ENCODE measurements at regions not wholly inside any gene's neighbourhood (a gene's known extent, or its start where the extent isn't known, plus 50 kb on each side); places are given as distances from the start of the nearest gene placed in this dataset.

GRCh38 chr10:117684046-117684610, 141.6 kb downstream of the EMX2 start:
- Histone ChIP-seq H3K4me3 (ENCODE audit: low read depth in 1 of 2, low read length in 2 of 2) (no peak overlapping the region), H3K4me1 (ENCODE audit: control insufficient read depth in 1 of 2, insufficient read depth in 2 of 2, low read length in 2 of 2) (peaks cover 0 to 7% of the 10 kb centered on the region in 2 donors), H3K27me3 (ENCODE audit: control insufficient read depth in 1 of 2, insufficient read depth in 2 of 2, low read length in 2 of 2) (peaks cover 0 to 8% of the 10 kb centered on the region in 2 donors), H3K9ac (ENCODE audit: low read depth in 1 of 2, low read length in 2 of 2) (no peak overlapping the region), H3K27ac (ENCODE audit: low read depth, low read length) (no peak overlapping the region), H3K36me3 (ENCODE audit: control insufficient read depth in 1 of 2, insufficient read depth in 2 of 2, low read length in 2 of 2) (no peaks in the 10 kb centered on the region), H3K9me3 (ENCODE audit: control insufficient read depth in 1 of 2, low read length in 2 of 2) (no peaks in the 10 kb centered on the region)

- peaks cover 0 to 7% of the 10 kb centered on the region in 2 donors for H3K4me1 ChIP-seq (ENCODE audit: control insufficient read depth in 1 of 2, insufficient read depth in 2 of 2, low read length in 2 of 2)
- H3K27ac ChIP-seq (ENCODE audit: low read depth, low read length): no peak overlapping the region
- no peaks in the 10 kb centered on the region for H3K36me3 ChIP-seq (ENCODE audit: control insufficient read depth in 1 of 2, insufficient read depth in 2 of 2, low read length in 2 of 2)
- peaks cover 0 to 8% of the 10 kb centered on the region in 2 donors for H3K27me3 ChIP-seq (ENCODE audit: control insufficient read depth in 1 of 2, insufficient read depth in 2 of 2, low read length in 2 of 2)
- H3K4me3 ChIP-seq (ENCODE audit: low read depth in 1 of 2, low read length in 2 of 2): no peak overlapping the region
- no peaks in the 10 kb centered on the region for H3K9me3 ChIP-seq (ENCODE audit: control insufficient read depth in 1 of 2, low read length in 2 of 2)
- no peak overlapping the region for H3K9ac ChIP-seq (ENCODE audit: low read depth in 1 of 2, low read length in 2 of 2)
These were observed 142.2 kb downstream of the EMX2 start for GRCh38 chr10:117684672-117685211.

- no peaks in the 10 kb centered on the region for H3K36me3 ChIP-seq (ENCODE audit: control insufficient read depth in 1 of 2, insufficient read depth in 2 of 2, low read length in 2 of 2)
- no peaks in the 10 kb centered on the region for H3K9me3 ChIP-seq (ENCODE audit: control insufficient read depth in 1 of 2, low read length in 2 of 2)
- H3K4me3 ChIP-seq (ENCODE audit: low read depth in 1 of 2, low read length in 2 of 2): no peak overlapping the region
- H3K4me1 ChIP-seq (ENCODE audit: control insufficient read depth in 1 of 2, insufficient read depth in 2 of 2, low read length in 2 of 2): peaks cover 0 to 7% of the 10 kb centered on the region in 2 donors
- H3K27me3 ChIP-seq (ENCODE audit: control insufficient read depth in 1 of 2, insufficient read depth in 2 of 2, low read length in 2 of 2): peaks cover 0 to 5% of the 10 kb centered on the region in 2 donors
- H3K9ac ChIP-seq (ENCODE audit: low read depth in 1 of 2, low read length in 2 of 2): no peak overlapping the region
- no peak overlapping the region for H3K27ac ChIP-seq (ENCODE audit: low read depth, low read length)
These were observed 142.9 kb downstream of the EMX2 start for GRCh38 chr10:117685431-117685830.

DNA sequence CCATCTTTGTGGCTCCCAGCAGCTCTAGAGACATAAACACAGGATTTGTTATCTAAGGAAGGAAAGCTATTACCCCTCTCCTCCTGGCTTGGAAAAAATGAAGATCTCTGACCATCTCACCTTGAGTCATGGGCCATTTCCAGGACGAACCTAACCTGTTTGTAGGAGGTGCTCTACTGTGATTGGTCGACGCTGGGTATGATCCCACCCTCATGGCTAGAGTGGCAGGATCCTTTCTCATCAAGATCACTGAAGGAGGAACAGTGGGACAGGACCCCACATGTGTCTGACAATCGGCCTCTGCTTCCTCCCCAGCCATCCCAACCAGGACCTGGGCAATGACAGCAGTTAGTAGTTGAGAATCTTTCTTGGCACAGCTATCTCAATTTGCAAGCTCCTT, 144.1 kb downstream of the EMX2 start:
- Histone ChIP-seq H3K4me1 (ENCODE audit: control insufficient read depth in 1 of 2, insufficient read depth in 2 of 2, low read length in 2 of 2) (peaks cover 0 to 7% of the 10 kb centered on the region in 2 donors), H3K9me3 (ENCODE audit: control insufficient read depth in 1 of 2, low read length in 2 of 2) (no peaks in the 10 kb centered on the region), H3K4me3 (ENCODE audit: low read depth in 1 of 2, low read length in 2 of 2) (no peak overlapping the region), H3K9ac (ENCODE audit: low read depth in 1 of 2, low read length in 2 of 2) (no peak overlapping the region), H3K36me3 (ENCODE audit: control insufficient read depth in 1 of 2, insufficient read depth in 2 of 2, low read length in 2 of 2) (no peaks in the 10 kb centered on the region), H3K27ac (ENCODE audit: low read depth, low read length) (no peak overlapping the region), H3K27me3 (ENCODE audit: control insufficient read depth in 1 of 2, insufficient read depth in 2 of 2, low read length in 2 of 2) (peaks cover 0 to 5% of the 10 kb centered on the region in 2 donors)

DNA sequence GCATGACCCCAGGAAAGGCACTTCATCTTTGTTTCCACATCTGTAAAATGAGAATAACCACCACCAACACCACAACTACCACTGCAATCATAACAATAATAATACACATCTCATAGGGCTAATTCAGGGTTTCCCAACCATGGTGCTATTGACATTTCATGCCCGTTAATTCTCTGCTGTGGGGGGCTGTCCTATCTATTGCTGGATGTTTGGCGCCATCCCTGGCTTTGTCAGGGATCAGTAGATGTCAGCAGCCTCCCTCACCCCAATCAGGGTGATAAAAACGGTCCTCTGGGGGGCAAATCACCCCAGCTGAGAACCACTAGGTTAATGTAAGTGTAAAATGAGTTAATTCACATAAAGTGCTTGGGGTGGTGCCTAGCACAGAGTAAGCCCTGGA, 145.8 kb downstream of the EMX2 start:
- H3K27ac ChIP-seq (ENCODE audit: low read depth, low read length): no peak overlapping the region
- H3K4me3 ChIP-seq (ENCODE audit: low read depth in 1 of 2, low read length in 2 of 2): no peak overlapping the region
- H3K9me3 ChIP-seq (ENCODE audit: control insufficient read depth in 1 of 2, low read length in 2 of 2): no peaks in the 10 kb centered on the region
- peaks cover 0 to 6% of the 10 kb centered on the region in 2 donors for H3K27me3 ChIP-seq (ENCODE audit: control insufficient read depth in 1 of 2, insufficient read depth in 2 of 2, low read length in 2 of 2)
- no peaks in the 10 kb centered on the region for H3K36me3 ChIP-seq (ENCODE audit: control insufficient read depth in 1 of 2, insufficient read depth in 2 of 2, low read length in 2 of 2)
- peaks cover 0 to 7% of the 10 kb centered on the region in 2 donors for H3K4me1 ChIP-seq (ENCODE audit: control insufficient read depth in 1 of 2, insufficient read depth in 2 of 2, low read length in 2 of 2)
- no peak overlapping the region for H3K9ac ChIP-seq (ENCODE audit: low read depth in 1 of 2, low read length in 2 of 2)

DNA sequence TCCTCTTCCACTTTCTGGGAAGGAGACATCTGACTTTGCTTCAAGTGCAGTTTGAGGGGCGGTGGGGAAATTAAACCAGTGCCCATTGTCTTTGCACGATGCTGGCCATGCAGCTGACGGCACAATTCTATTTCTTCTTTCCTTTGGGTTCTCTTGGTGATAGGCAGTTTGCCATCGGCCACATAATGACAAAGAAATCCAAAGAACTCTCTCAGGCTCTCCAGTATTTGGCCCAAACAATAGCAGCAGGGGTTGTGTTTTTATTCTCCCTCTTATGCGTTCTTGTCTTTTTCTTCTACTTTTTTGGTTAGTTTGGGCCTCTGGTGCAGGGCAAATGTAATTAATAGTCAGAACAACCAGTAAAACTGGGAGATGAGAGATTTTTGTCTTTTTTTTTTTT, 147.0 kb downstream of the EMX2 start:
- Histone ChIP-seq H3K9ac (ENCODE audit: low read depth in 1 of 2, low read length in 2 of 2) (no peak overlapping the region), H3K27ac (ENCODE audit: low read depth, low read length) (no peak overlapping the region), H3K9me3 (ENCODE audit: control insufficient read depth in 1 of 2, low read length in 2 of 2) (no peaks in the 10 kb centered on the region), H3K4me1 (ENCODE audit: control insufficient read depth in 1 of 2, insufficient read depth in 2 of 2, low read length in 2 of 2) (peaks cover 0 to 5% of the 10 kb centered on the region in 2 donors), H3K27me3 (ENCODE audit: control insufficient read depth in 1 of 2, insufficient read depth in 2 of 2, low read length in 2 of 2) (peaks cover 0 to 11% of the 10 kb centered on the region in 2 donors), H3K36me3 (ENCODE audit: control insufficient read depth in 1 of 2, insufficient read depth in 2 of 2, low read length in 2 of 2) (no peaks in the 10 kb centered on the region), H3K4me3 (ENCODE audit: low read depth in 1 of 2, low read length in 2 of 2) (no peak overlapping the region)

DNA sequence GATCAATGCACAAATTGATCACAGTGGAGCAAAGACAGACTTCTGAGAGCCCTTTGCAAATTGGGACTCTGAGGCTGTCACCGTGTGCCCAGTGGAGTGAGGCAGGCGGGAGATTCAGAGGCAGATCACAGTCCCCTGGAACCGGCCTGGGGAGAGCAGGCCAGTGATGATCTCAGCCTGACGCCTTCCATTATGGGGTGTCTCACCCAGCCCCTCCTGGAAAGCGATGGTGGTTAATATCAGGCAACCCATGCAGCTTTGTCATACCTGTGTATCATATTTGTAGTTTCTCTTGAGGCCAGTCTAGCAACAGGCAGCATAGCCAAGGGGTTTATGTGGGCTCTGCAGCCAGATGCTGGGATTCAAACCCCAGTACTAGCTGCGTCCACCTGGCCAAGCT, 147.8 kb downstream of the EMX2 start:
- Histone ChIP-seq H3K9ac (ENCODE audit: low read depth in 1 of 2, low read length in 2 of 2) (no peak overlapping the region), H3K27ac (ENCODE audit: low read depth, low read length) (no peak overlapping the region), H3K9me3 (ENCODE audit: control insufficient read depth in 1 of 2, low read length in 2 of 2) (no peaks in the 10 kb centered on the region), H3K4me1 (ENCODE audit: control insufficient read depth in 1 of 2, insufficient read depth in 2 of 2, low read length in 2 of 2) (no peaks in the 10 kb centered on the region), H3K36me3 (ENCODE audit: control insufficient read depth in 1 of 2, insufficient read depth in 2 of 2, low read length in 2 of 2) (no peaks in the 10 kb centered on the region), H3K4me3 (ENCODE audit: low read depth in 1 of 2, low read length in 2 of 2) (no peak overlapping the region), H3K27me3 (ENCODE audit: control insufficient read depth in 1 of 2, insufficient read depth in 2 of 2, low read length in 2 of 2) (peaks cover 0 to 11% of the 10 kb centered on the region in 2 donors)

GRCh38 chr10:117694190-117694589, 151.6 kb downstream of the EMX2 start:
- Histone ChIP-seq H3K27ac (ENCODE audit: low read depth, low read length) (no peak overlapping the region), H3K9me3 (ENCODE audit: control insufficient read depth in 1 of 2, low read length in 2 of 2) (no peaks in the 10 kb centered on the region), H3K4me3 (ENCODE audit: low read depth in 1 of 2, low read length in 2 of 2) (no peak overlapping the region), H3K36me3 (ENCODE audit: control insufficient read depth in 1 of 2, insufficient read depth in 2 of 2, low read length in 2 of 2) (no peaks in the 10 kb centered on the region), H3K4me1 (ENCODE audit: control insufficient read depth in 1 of 2, insufficient read depth in 2 of 2, low read length in 2 of 2) (no peaks in the 10 kb centered on the region), H3K27me3 (ENCODE audit: control insufficient read depth in 1 of 2, insufficient read depth in 2 of 2, low read length in 2 of 2) (peaks cover 0 to 6% of the 10 kb centered on the region in 2 donors), H3K9ac (ENCODE audit: low read depth in 1 of 2, low read length in 2 of 2) (no peak overlapping the region)

- Histone ChIP-seq H3K9me3 (ENCODE audit: control insufficient read depth in 1 of 2, low read length in 2 of 2) (no peaks in the 10 kb centered on the region), H3K4me3 (ENCODE audit: low read depth in 1 of 2, low read length in 2 of 2) (no peak overlapping the region), H3K9ac (ENCODE audit: low read depth in 1 of 2, low read length in 2 of 2) (no peak overlapping the region), H3K36me3 (ENCODE audit: control insufficient read depth in 1 of 2, insufficient read depth in 2 of 2, low read length in 2 of 2) (no peaks in the 10 kb centered on the region), H3K4me1 (ENCODE audit: control insufficient read depth in 1 of 2, insufficient read depth in 2 of 2, low read length in 2 of 2) (no peaks in the 10 kb centered on the region), H3K27me3 (ENCODE audit: control insufficient read depth in 1 of 2, insufficient read depth in 2 of 2, low read length in 2 of 2) (peaks cover 0 to 6% of the 10 kb centered on the region in 2 donors), H3K27ac (ENCODE audit: low read depth, low read length) (no peak overlapping the region)
These were observed 154.9 kb downstream of the EMX2 start for GRCh38 chr10:117697402-117697801.

DNA sequence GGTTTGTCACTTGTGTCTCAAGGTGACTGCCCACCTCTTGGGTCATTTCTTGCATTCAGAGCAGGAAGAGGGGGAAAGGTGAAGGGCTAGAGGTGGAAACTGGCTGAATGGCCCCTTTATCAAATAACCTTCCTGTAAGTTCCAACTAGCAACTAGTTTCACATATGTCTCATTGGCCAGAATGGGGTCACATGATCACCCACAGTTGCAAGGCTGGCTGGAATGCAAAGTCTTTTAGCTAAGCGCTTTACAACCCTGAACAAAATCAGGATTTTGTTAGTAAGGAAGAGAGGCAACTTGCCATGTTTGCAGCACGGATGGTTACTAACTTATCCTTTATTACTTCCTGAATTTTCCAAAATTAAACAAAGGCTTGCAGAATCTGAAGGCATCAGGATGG, 156.3 kb downstream of the EMX2 start:
- Histone ChIP-seq H3K4me1 (ENCODE audit: control insufficient read depth in 1 of 2, insufficient read depth in 2 of 2, low read length in 2 of 2) (no peaks in the 10 kb centered on the region), H3K4me3 (ENCODE audit: low read depth in 1 of 2, low read length in 2 of 2) (no peak overlapping the region), H3K27me3 (ENCODE audit: control insufficient read depth in 1 of 2, insufficient read depth in 2 of 2, low read length in 2 of 2) (peaks cover 0 to under 1% of the 10 kb centered on the region in 2 donors), H3K27ac (ENCODE audit: low read depth, low read length) (no peak overlapping the region), H3K9ac (ENCODE audit: low read depth in 1 of 2, low read length in 2 of 2) (no peak overlapping the region), H3K36me3 (ENCODE audit: control insufficient read depth in 1 of 2, insufficient read depth in 2 of 2, low read length in 2 of 2) (no peaks in the 10 kb centered on the region), H3K9me3 (ENCODE audit: control insufficient read depth in 1 of 2, low read length in 2 of 2) (no peaks in the 10 kb centered on the region)

All from duodenal mucosa (tissue), 2 donors.